Stimulated activated CD8-positive, alpha-beta memory T cell treated with anti-CD3 and anti-CD28 coated beads, Interleukin-7, amount 100 ng/mL, for 1 hour (primary cell): ENCODE measurements at regions not wholly inside any gene's neighbourhood (a gene's known extent, or its start where the extent isn't known, plus 50 kb on each side); places are given as distances from the start of the nearest gene placed in this dataset.
A peak's percentile ranks its signal among the peaks of the same experiment; 100 is the strongest.
"Not testable (repeated sequence)": the region's sequence is repeated elsewhere in the genome, so short reads cannot be mapped to it uniquely, and the experiment has no call there.

Experiments
- DNase-seq, 2 donors: peaks; one replicate each; pipeline ENCODE4 v3.0.0-alpha.2; 2020; ENCODE audit warnings: low read depth in 2 of 2

- DNase-seq: no peak
Measured at GRCh38 chr21:33994373-33994772, 78.8 kb upstream of the ATP5PO start.

DNA sequence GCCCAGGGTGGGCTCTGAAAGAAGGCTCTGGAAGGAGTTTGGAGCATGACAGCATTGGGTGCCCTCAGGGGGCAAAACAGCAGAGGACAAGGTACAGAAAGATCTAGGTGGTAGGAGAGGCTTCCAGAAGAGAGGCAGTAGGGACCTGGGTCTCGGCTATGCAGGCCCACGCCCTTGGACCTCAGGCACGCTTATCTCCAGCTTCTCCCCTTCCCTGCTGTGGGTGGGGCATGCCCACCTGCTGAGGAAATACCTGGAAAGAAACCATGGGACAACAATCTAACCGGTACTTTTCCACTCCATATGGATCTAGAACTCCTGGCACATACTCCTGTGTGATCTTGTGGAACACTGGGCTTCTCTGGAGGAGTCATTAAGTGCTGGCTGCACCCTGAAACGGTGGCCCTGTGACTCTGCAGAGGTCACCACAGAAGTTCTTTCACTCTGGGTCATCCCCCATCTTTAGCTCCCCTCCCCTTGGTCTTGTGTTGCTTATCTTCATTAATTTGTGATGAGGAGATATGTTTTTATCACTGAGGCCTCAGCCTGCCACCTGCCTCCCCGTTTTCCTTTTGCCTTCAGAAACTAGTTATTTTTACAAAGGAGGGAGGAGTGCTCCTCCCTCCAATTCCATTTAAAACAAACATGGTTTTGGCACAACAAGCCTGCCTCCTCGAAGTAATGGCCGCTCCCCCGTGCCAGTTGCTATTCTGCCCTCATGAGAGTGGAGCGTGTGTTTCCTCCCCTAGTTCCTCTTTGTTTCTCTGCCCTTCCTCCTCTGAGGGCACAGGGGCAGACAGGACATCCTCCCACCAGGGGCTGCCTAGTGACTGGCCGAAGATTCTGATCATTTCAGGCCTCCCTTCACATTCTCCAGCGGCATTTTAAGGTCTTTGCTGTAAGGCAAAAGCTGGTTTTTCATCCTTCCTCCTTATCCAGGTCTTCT is 78.0 kb upstream of the ATP5PO start:
- DNase-seq: no peak

DNA sequence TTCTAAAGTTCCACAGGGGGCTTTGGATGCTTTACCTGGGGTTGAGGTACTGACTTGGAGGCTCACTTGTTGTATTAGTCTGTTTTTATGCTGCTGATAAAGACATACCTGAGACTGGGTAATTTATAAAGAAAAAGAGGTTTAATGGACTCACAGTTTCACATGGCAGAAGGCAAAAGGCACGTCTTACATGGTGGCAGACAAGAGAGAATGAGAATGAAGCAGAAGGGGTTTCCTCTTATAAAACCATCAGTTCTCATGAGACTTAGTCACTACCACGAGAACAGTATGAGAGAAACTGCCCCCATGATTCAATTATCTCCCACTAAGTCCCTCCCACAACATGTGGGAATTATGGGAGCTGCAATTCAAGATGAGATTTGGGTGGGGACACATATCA is 76.8 kb upstream of the ATP5PO start:
- not testable (repeated sequence) for DNase-seq

GRCh38 chr21:33991133-33991532 is 75.5 kb upstream of the ATP5PO start:
- no peak for DNase-seq

DNA sequence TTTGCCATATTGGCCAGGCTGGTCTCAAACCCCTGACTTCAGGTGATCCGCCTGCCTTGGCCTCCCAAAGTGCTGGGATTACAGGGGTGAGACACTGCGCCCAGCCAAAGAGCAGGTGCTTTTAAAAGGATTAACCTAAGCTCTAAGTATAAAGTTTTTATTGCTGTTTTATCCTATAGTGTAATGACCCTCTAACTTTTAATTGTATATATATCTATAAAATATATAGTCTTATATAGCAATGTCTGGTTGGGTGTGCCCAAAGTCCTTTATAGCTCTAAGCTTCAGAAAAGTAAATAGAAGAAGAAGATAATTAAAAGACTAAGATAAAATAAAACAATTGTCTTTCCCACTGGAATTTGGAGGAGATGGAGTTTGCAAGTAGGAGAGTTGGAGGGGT is 73.8 kb upstream of the ATP5PO start:
- no peak for DNase-seq

DNA sequence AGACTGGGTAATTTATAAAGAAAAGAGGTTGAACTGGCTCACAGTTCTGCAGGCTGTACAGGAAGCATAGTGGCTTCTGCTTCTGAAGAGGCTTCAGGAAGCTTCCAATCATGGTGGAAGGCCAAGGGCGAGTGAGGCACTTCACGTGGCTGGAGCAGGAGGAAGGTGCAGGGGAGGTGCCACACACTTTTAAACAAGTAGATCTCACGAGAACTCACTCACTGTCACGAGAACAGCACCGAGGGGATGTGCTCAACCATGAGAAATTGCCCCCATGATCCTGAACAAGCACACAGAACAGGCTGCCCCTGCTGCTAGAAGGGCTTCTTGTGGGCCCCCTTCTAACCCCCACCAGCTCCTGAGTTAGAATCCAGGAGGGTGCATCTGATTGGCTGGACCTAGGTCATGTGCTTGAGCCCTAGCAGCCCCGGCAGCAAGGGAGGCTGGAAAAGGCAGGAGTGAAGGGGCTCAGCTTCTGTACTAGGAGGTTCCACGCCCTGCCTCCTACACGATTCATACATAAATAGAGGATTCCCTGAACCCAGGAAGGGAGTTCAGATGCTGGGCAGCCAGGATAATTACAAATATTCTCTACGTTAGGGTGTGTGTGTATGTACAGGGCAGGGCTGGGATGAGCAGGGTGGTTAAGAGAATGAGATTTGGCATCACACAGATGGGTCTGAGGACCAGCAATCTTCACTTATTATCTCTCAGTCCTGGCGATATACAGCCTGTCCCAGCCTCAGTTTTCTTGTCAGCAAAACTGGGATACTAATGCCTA is 72.8 kb upstream of the ATP5PO start:
- no peak for DNase-seq

DNA sequence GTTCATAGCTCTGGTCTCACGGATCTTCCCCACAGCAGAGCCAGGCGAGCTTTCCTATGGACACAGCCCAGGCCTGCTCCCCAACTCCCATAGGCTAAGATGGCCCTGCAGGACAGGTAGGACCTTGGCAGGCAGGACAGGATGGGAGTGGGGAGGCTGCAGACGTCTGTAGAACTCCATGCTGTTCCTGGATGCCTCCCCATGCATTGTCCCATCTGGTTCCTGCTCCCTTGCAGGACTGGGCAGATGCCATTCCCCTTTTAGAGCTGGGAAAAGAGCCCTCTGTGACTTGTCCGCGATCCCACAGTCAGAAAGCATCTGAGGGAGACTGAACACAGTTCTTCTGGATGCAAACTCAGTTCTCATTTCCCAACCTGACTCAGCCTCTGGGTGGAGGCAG is 71.9 kb upstream of the ATP5PO start:
- DNase-seq: no peak

DNA sequence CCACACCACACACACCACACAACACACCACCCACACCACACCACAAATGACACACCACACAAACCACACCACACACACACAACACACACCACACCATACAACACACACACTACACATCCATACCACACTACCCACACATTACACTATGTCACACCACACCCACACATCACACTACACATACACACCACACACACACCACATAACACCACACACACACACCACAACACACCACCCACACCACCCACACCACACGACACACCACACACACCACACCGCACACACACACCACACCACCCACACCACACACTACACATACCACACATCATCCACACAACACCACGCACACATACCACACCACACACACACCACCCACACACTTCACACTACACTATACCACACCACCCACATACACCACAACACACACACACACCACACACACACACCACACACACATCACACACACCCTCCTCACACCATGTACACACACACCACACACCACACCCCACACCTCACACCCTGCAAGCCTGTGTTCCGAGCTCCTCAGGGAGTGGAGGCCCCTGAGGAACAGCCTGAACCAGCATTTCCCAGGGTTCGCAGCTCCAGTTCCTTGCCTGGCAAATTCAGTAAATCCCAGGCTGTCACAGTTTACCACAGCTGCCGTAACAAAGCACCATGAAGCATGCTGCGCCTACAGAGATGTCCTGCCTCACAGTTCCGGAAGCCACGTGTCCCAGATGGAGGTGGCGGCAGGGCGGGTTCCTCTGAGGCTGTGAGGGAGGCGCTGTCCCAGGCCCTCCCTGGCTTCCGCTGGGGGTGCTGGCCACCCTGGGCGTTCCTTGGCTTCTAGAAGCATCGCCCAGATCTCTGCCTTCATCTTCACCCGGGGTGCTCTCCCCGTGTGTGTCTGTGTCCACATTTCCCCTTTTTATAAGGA is 69.8 kb upstream of the ATP5PO start:
- DNase-seq: no peak

DNA sequence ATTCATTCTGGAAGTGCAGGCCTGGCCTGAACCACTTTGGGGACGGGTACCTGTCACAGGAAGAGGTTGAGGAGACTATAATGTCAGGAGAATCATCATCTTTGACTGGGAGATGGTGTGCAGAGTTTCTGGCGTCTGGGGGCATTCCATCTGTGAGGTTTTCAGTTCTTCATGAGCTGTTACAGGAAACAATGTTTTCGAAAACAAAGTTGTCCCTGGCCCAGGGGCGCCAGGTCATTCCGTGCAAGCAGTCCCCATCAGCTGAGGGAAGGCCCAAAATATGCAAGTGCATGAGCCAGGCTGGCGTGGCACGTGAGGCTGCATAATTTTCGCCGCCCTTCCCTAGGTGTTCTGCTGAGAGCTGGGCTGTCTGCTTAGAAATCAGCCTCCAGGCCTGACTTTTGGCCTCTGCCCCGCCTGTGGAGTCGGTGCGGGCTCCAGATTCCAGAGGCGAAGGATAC is 68.4 kb upstream of the ATP5PO start:
- no peak for DNase-seq

GRCh38 chr21:33981391-33982101 is 65.9 kb upstream of the ATP5PO start:
- no peak for DNase-seq

GRCh38 chr21:33980276-33980916 is 64.8 kb upstream of the ATP5PO start:
- DNase-seq: no peak

- no peak for DNase-seq
Measured at GRCh38 chr21:33978585-33978984, 63.0 kb upstream of the ATP5PO start.

DNA sequence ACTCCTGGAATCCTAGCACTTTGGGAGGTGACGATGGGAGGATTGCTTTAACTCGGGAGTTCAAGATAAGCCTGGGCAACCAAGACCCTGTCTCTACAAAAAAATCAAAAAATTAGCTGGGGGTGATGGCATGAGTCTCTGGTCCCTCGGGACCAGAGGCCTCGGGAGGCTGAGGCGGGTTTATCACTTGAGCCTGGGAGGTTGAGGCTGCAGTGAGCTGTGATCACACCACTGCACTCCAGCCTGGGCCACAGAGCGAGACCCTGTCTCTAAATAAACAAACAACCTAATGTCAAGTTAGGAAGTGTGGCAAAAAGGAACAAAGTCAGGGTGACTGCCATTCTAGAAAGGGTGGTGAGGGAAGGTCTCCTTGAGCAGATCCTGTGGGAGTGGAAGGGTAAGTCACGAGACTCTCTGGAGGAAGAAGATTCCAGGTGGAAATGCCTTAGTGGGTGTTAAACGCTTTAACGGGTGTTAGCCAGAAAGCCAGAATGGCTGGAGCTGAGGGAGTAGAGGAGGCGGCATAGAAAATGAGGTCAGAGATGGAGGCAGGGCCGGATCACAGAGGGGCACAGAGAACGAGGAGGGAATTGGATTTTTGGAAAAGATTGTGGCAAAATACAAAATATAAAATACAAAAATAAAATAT is 62.2 kb upstream of the ATP5PO start:
- no peak for DNase-seq

- no peak for DNase-seq
Measured at GRCh38 chr21:33977017-33977720, 61.6 kb upstream of the ATP5PO start.

DNA sequence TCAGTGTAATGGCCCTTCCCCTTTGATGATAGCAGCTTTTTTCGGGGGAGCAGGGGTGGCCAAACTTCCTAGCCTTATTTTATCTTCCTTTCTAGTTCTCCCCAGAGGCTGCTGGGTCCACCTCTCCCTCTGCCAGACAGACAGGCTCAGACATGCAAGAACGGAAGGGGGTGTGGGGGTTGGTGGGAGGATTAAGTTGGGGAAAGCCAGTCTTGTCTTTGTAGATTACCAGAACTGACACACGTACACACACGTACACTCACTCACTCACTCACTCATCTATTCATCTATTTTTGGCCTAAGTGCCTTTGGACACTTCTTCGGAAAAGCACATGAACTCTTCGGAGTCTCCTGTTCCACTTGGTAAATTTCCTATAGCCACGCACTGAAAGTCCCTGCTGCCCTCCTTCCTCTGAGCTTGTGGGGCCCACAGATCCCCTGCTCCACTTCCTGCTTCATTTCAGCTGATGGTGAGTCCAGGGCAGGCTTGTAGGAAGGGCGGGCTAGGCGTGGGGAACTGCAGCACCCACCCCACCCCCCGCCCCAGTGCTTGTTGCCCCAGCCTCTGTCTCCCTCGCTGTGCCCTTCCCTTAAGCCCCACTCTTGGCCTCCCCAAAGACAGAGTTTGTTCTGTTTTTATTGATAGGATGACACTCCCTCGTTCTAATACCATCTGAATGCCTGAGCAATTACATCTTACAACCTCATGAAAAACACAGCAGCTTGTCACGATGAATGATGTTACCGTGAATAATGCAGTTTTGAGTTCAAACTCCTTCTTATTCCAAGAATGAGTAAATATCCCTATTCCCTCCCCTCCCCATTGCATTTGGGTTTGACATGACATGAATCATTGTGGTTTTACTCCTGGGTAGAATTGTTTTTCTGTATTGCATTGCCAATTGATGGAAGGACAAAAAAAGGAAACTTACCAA is 60.7 kb upstream of the ATP5PO start:
- DNase-seq: no peak

- DNase-seq: peak; percentile 27 to 42
Measured at GRCh38 chr21:33975548-33976081, 60.0 kb upstream of the ATP5PO start.

DNA sequence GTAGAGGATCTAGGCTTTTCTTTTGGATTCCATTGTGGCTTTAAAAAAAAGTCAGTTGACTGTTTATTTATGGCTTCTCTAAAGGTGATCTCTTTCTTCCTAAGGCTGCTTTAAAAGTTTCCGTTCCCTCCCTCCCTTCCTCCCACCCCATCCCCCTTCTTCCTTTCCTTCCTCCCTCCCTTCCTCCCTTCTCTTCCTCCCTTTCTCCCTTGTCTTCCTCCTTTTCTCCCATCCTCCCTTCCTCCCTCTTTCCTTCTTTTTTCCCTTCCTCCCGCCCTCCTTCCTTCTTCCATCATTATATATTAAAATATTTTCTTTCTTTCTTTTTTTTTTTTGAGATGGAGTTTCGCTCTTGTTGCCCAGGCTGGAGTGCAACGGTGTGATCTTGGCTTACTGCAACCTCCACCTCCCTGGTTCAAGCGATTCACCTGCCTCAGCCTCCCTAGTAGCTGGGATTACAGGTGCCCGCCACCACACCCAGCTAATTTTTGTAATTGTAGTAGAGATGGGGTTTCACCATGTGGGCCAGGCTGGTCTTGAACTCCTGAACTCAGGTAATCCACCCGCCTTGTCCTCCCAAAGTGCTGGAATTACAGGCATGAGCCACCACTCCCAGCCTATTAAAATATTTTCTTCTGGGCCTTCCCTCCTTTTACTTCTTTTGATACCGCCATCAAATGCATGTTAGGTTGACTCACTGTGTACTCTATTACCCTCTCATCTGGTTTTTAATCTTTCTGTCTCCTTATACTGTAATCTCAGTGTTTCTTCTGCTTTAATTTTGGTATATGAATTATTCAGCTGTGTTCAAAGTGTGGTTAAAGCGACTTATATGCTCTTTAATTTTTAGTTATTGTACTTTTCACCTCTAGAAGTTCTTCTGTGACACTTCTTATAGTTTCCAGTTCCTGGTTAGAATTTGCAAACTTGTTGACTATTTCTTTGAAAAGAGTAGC is 59.2 kb upstream of the ATP5PO start:
- no peak for DNase-seq
